UCSD-AML1 (cell line): ENCODE measurements at regions not wholly inside any gene's neighbourhood (a gene's known extent, or its start where the extent isn't known, plus 50 kb on each side); places are given as distances from the start of the nearest gene placed in this dataset.
A peak's percentile ranks its signal among the peaks of the same experiment; 100 is the strongest.

Experiments
- DNase-seq: peaks from one replicate; lab custom pipeline; 2025; ENCODE audit not compliant: unreplicated experiment; lab: John Stamatoyannopoulos, UW

DNA sequence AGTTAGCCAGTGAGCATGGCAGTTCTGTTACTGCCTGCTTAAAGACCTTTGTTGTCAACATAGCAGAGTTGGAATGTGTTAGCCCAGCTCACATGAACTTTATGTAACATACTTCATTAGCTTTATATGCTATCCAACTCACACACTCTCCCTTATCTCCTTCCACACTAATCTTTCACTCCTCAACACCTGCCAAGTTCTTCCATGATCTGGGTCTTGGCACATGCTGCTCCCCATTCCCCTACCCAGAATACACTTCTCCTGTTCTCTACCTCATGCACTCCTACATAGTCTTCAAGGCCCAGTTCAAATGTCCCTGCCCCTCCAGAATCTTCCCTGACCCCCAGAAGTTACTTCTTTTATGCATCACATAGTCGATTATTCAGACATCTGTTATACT lies 179.3 kb downstream of the KATNAL1 start:
- no peak for DNase-seq

GRCh38 chr13:30126903-30127428 lies 180.4 kb downstream of the KATNAL1 start:
- no peak for DNase-seq

DNA sequence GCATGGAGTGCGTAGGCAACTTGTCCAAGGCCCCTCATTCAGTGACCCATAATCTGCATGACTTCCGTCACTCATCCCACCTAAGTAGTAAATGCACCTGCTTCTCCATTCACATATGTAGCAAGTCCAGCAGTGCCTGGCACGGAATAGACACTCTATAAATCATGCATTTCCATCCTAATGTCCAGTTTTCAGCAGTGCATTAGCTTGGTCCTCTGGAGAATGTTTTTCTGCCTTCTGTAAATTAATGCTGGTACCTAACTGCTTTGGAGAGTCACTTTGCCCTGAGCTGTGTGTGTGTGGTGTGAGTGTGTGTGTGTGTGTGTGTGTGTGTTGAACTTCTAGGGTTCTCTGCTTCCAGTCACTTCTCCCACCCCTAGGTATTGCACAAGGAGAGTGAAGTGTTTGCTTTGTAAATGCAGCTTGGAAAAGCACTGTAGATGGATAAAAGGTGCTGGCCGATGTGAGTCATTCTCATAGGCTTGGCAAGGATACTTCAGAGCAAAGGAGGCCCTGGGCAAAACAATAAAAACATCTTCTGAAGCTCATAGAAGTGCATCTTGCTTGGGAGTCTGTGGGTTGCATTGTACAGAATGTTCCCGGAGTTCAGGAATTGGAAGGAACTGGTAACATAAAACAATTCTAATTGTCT lies 181.8 kb downstream of the KATNAL1 start:
- no peak for DNase-seq

- DNase-seq = no peak
Observed at GRCh38 chr13:30124131-30124768, 183.1 kb downstream of the KATNAL1 start.

DNA sequence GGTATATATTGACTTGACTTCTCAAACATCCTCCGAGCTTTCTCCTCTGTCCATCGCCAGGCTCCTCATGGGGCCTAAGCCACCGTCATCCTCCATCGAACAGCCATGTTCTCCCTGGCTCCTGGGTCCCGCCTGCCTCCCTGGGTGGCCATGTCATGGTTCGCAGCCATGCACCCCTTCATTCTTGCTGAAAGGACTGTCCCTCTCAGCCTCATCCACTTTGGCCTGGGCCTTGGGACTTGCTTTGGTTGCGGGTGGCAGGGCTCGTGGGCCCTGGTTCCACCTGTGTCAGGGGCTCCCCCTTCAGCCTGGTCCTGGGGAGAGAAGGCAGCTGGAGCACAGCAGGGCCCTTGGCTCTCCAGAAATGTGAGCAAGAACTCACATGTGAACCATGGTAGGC lies 183.8 kb downstream of the KATNAL1 start:
- no peak for DNase-seq

DNA sequence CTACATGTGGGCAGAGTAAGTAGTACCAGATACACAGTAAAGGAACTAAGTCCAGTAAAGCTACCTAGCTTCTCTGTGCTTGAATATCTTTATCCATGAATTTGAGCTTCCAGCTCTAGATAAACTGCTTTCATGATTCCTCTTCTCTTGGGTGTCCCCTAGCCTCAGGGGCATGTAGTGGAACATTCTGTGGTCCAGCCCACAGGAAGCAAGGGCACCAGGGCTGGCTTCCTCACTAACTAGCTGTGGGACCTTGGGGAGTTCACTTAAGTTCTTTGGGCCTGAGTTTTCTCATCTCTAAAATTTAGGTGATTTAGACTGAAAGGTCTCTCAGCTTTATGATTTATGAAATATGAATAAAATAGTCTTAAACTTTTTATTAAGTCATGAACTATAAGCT lies 185.7 kb downstream of the KATNAL1 start:
- peak; percentile 47 for DNase-seq

- DNase-seq = no peak
Observed at GRCh38 chr13:30121244-30121643, 186.1 kb downstream of the KATNAL1 start.

GRCh38 chr13:30120133-30120822 lies 187.1 kb downstream of the KATNAL1 start:
- no peak for DNase-seq

- no peak for DNase-seq
Observed at GRCh38 chr13:30119476-30119875, 187.9 kb downstream of the KATNAL1 start.

DNA sequence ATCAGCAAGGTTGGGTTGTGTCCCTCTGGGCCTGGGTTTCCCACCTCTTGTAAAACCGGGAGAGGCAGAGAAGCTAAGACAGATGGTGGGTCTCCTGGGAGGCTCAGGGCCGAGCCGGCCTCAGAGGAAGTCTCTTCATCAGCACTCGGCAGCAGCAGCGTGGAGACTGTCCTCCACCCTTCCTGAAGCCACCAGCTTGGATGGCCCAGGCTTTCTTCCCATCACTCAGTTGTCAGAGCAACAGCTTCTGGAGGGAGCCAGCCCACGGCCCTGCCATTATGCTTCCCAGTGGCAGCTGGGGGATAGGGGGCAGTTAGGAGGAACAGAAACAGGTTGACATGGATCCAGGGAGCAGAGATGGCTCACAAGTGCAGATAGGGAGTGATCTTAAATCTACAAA lies 191.0 kb downstream of the KATNAL1 start:
- DNase-seq = no peak

DNA sequence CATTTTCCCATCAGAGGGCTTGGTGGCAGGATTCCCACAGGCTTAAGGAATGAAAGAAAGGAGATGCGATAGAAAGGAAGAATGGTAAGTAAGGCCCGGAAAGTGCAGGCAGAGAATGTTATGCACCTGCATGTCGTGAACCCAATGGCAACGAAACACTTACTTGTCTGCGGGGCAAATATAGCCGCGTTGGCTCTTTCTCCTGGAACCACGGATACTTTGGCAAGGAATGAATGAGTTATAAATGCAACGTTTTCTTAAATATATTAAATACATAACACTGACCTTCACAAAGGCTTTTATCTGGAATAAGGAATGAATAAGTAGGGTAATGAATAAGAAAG lies 192.1 kb downstream of the KATNAL1 start:
- DNase-seq = no peak

DNA sequence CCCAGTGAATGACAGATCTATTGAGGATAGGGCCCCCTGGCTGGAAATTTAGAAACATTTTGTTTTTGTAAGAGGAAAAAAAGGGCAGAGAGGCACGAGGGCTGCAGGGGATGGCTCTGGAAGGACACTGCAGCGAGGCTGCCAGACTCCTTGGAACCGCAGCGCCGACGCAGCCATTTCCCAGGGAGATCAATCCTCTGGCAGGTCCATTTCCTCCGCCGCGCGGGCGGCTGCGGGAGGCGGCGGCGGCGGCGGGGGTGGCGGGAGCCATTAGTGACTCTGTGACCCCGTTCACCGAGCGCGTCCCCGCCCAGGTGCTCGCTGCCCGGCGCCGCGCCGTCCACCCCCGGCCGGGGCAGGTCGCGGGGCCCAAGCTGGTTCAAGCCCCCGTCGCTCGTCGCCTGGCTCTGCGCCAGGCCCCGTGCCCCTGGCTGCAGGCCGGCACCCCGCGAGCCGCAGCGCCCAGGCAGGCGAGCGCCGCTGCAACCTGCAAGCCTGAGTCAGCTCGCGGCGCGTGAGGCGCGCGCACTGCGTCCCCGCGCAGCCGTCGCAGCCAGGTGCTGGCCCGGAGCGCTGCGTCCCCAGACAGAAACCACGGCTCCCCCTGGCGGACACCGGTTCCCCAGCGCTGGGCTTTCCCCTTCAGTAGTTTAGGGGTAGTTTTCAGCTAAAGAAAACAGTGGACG lies 192.6 kb downstream of the KATNAL1 start:
- DNase-seq = peak; percentile 84

- DNase-seq = no peak
Observed at GRCh38 chr13:30113983-30114570, 193.3 kb downstream of the KATNAL1 start.

- DNase-seq = no peak
Observed at GRCh38 chr13:30113551-30113950, 193.8 kb downstream of the KATNAL1 start.

GRCh38 chr13:30112602-30113435 lies 194.5 kb downstream of the KATNAL1 start:
- DNase-seq = peak; percentile 65

DNA sequence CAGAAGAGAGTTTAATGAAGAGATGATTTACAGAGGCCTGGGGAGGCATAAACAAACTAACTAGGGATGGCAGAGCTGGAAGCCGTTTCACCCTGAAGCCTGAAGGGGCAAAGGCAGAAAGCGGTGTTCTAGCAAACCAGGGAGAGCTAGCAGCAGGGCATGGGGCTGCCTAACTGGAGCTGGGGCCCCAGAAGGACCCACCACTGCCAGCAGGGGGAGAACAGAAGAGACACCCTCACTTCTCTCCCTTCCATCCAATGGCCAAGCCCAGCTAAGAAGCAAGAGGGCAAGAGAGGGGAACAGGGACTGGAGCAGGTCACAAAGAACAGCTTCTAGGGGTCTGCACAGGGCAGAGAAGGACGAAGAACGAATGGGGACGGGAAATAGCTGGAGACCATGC lies 195.5 kb downstream of the KATNAL1 start:
- no peak for DNase-seq

- no peak for DNase-seq
Observed at GRCh38 chr13:30110301-30111070, 196.9 kb downstream of the KATNAL1 start.

DNA sequence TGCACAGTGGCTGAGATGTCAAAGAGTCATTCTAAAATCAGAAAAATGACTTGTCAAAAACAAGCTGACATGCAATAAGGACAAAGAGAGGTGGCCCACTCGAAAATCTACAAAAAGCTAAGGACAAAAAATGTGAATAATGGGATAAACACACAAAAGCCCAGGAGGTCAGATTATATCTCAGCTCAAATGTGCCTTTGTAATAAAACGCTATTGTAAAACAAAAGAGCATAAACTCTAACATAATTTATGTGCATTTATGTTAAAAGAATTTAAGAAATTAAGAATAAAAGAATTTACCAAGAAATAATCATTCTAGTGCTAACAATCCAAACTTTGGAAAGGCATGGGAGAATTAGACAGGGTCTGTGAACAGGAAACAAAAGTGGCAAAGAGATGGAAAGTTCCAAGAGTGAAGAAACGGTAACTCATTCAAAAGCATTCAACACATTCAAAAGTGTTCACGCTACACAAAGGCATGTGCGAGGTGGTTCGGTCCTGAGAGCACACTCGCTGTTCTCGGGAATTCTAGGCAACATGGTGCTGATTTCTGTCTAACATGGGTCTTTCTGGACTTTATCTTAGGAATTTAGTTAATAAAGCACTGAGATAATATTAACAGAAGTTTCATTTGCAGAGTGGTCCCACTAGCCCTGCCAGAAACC lies 197.7 kb downstream of the KATNAL1 start:
- no peak for DNase-seq

GRCh38 chr13:30108913-30109237 lies 198.5 kb downstream of the KATNAL1 start:
- no peak for DNase-seq
